K562 (cell line): ENCODE measurements at regions not wholly inside any gene's neighbourhood (a gene's known extent, or its start where the extent isn't known, plus 50 kb on each side); places are given as distances from the start of the nearest gene placed in this dataset.

Experiments used
- ATAC-seq: fragments of 200-7000 bp; cut with Tn5 transposase; 3 replicates; pipeline ENCODE4 v1.9.1; 2020; ENCODE audit warnings: moderate library complexity
- BruUV-seq: library from RNA; stranded (reverse); fragments of 400-500 nt; replicated peaks from 2 replicates; lab custom pipeline; 2021; lab: Mats Ljungman, UMichigan
- CTCF ChIA-PET: fragments of 300-600 bp; formaldehyde crosslinking; extraction: SDS; loops from one replicate; lab custom pipeline; 2021; ENCODE audit warnings: low intra/inter-chr PET ratio; lab: Yijun Ruan, JAX
- POLR2A ChIA-PET: fragments of 300-600, 350-650 bp; sonication (Branson Sonifier 250); formaldehyde crosslinking; extraction: SDS; loops from one replicate; lab custom pipeline; 2021; ENCODE audit warnings: antibody characterized with exemption, inconsistent platforms; lab: Yijun Ruan, JAX
- DNase-seq, 4 experiments: peaks; one replicate each; pipeline versions ENCODE4 v3.0.0 to v3.0.0-alpha.2; 2011 to 2018; ENCODE audit warnings: low spot score in 3 of 4, mixed read lengths in 3 of 4; ENCODE audit errors: extremely low read depth in 1 of 4
- FAIRE-seq: peaks from 2 replicates; lab custom pipeline; 2011; peaks lifted over from hg19 to GRCh38; lab: Jason Lieb, UNC
- H2AFZ ChIP-seq: 2 replicates; pipeline ENCODE4 v1.6.0; 2011; ENCODE audit warnings: low read depth, low read length, control low read depth, inconsistent platforms
- H3K27ac ChIP-seq: fragments of 200-600 bp; 3 replicates; pipeline ENCODE4 v1.8.0; 2011; ENCODE audit warnings: low read depth, mild to moderate bottlenecking, control low read depth, inconsistent platforms, low read length, moderate library complexity, mixed read lengths; ENCODE audit errors: extremely low read depth
- H3K27me3 ChIP-seq, 2 experiments: fragments of 300-600 bp in 1 of 2; 2 replicates in 1 of 2; 3 replicates in 1 of 2; pipeline versions ENCODE4 v1.6.0 to v1.8.0; 2011; ENCODE audit warnings: inconsistent platforms in 2 of 2, low read length in 2 of 2, mild to moderate bottlenecking in 1 of 2, mixed read lengths in 1 of 2, moderate library complexity in 1 of 2; ENCODE audit not compliant: control insufficient read depth in 2 of 2, insufficient read depth in 2 of 2
- H3K36me3 ChIP-seq: fragments of 300-600 bp; 3 replicates; pipeline ENCODE4 v1.8.0; 2011; ENCODE audit warnings: mild to moderate bottlenecking, low read length, inconsistent platforms; ENCODE audit not compliant: control insufficient read depth, insufficient read depth
- H3K4me1 ChIP-seq, 2 experiments: fragments of 200-600 bp in 1 of 2; replicated peaks in 1 of 2; 2 replicates in 1 of 2; 3 replicates in 1 of 2; pipeline versions ENCODE4 v1.5.1 to v1.8.0; 2011; ENCODE audit warnings: inconsistent platforms in 2 of 2, low read length in 2 of 2, mild to moderate bottlenecking in 1 of 2, mixed read lengths in 1 of 2, moderate library complexity in 1 of 2; ENCODE audit not compliant: control insufficient read depth in 2 of 2, insufficient read depth in 2 of 2
- H3K4me2 ChIP-seq: 2 replicates; pipeline ENCODE4 v1.6.1; 2011; ENCODE audit warnings: low read length, control low read depth, inconsistent platforms, mixed read lengths; ENCODE audit not compliant: insufficient read depth
- H3K4me3 ChIP-seq: fragments of 200-600 bp; sonication (generic), shearing (Covaris generic); 2 replicates; pipeline ENCODE4 v1.5.1; 2016; ENCODE audit warnings: control low read depth, inconsistent platforms
- H3K79me2 ChIP-seq: fragments of 200-600 bp; 3 replicates; pipeline ENCODE4 v1.8.0; 2011; ENCODE audit warnings: low read length, inconsistent platforms; ENCODE audit not compliant: control insufficient read depth, insufficient read depth
- H3K9ac ChIP-seq, 2 experiments: 2 replicates each; pipeline versions ENCODE4 v1.6.0 to v1.6.1; 2011; ENCODE audit warnings: low read depth in 2 of 2, low read length in 2 of 2, control low read depth in 1 of 2, inconsistent platforms in 1 of 2, mild to moderate bottlenecking in 1 of 2, mixed read lengths in 1 of 2; ENCODE audit not compliant: insufficient read depth in 1 of 2
- H3K9me1 ChIP-seq: one replicate; pipeline ENCODE4 v1.6.0; 2011; ENCODE audit warnings: inconsistent platforms, mild to moderate bottlenecking, low read length, moderate library complexity; ENCODE audit not compliant: control insufficient read depth, insufficient read depth
- H3K9me3 ChIP-seq: replicated peaks from 2 replicates; pipeline ENCODE4 v1.5.1; 2011; ENCODE audit warnings: low read depth, low read length, inconsistent platforms; ENCODE audit not compliant: control insufficient read depth, insufficient read depth
- H4K20me1 ChIP-seq: replicated peaks from 2 replicates; pipeline ENCODE4 v1.6.1; 2011; ENCODE audit warnings: low read length, inconsistent platforms, mixed read lengths; ENCODE audit not compliant: control insufficient read depth, insufficient read depth
- REST ChIP-seq, 2 experiments: fragments of 450-650 bp; formaldehyde crosslinking in 1 of 2; IDR thresholded peaks; 2 replicates each; pipeline versions ENCODE4 v1.4.0 to v1.6.1; 2014 to 2020; ENCODE audit warnings: mild to moderate bottlenecking in 2 of 2, borderline replicate concordance in 1 of 2, low read depth in 1 of 2
- TFAM ChIP-seq: fragments of 250-450 bp; sonication (Bioruptor Pico); conservative IDR thresholded peaks from 2 replicates; pipeline ENCODE4 v1.5.0; 2021; ENCODE audit warnings: mild to moderate bottlenecking, moderate library complexity
- WGBS: fragments of 100-300 bp; shearing (Covaris generic); methylation state at CpG from one replicate; pipeline ENCODE4 v1.1.6; 2016; ENCODE audit warnings: low coverage, mixed read lengths; ENCODE audit not compliant: insufficient coverage; ENCODE audit errors: missing lambda C conversion rate; 5-methylcytosine and 5-hydroxymethylcytosine counted together
- in situ Hi-C: fragments of 300-500 bp; cut with MboI; formaldehyde crosslinking; loops from 4 replicates; pipeline ENCODE4 v1.15.0; 2018; ENCODE audit warnings: inconsistent platforms, mixed read lengths
- intact Hi-C: fragments of 100-400 bp; cut with micrococcal nuclease; formaldehyde crosslinking; loops from 2 replicates; pipeline ENCODE4 v1.14.2; 2022

DNA sequence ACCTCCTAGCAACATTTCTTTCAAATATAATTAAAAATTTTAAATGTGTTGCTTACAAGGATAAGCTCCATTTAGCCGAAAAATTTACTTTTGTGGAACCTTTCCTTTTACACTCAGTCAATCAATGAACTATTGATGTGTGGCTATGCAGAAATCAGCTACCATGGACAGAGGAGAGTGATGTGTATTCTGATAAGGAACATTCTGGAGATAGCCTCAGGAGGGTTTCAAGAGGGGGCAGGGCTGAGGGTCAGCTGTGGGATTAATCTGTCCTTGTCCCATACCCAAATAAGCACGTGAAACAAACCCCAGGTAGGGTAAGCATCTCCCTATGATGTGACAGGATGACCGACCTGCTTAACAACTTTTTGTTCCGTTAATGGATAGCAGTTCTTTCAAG lies 192.6 kb upstream of the PROK2 start:
- Histone ChIP-seq H3K9me1 (no peaks in the 10 kb centered on the region), H2AFZ (no peak overlapping the region), H3K9me3 (peaks cover 2% of the 10 kb centered on the region; the same call in 1 of the 2 replicates), H4K20me1 (no peaks in the 10 kb centered on the region), H3K4me2 (no peak overlapping the region), H3K9ac (no peak overlapping the region), H3K36me3 (no peaks in the 10 kb centered on the region), H3K27me3 (peaks cover 0 to 3% of the 10 kb centered on the region in 2 experiments; a peak in 1 of 5 replicates), H3K79me2 (no peaks in the 10 kb centered on the region), H3K4me1 (no peaks in the 10 kb centered on the region; a peak in 1 of 5 replicates), H3K4me3 (no peak overlapping the region), H3K27ac (no peak overlapping the region)
- in situ Hi-C loops, result no loop called here
- TF ChIP-seq REST (IDR thresholded peaks at IDR 0.05; ENCODE audit: borderline replicate concordance), result peak; percentile 88
- no peak for TF ChIP-seq REST (CRISPR knock-in tag; IDR thresholded peaks at IDR 0.05; ENCODE audit: low read depth)
- TF ChIP-seq TFAM (CRISPR knock-in tag), result no peak
- intact Hi-C loops, result no loop called here
- no TSS peak for BruUV-seq
- FAIRE-seq (no peak), DNase-seq (no peak), ATAC-seq (no peak)
- POLR2A ChIA-PET, result interaction anchor here (1.6 kb wide), 1 partner anchor 10 kb away, joined by 5 read pairs; no protein-coding TSS in a partner anchor
- 0% methylated on average over 4 of the region's 4 CpGs for WGBS
- CTCF ChIA-PET, result no interaction called here
